Heart left ventricle (tissue), 16 donors: ENCODE measurements at regions not wholly inside any gene's neighbourhood (a gene's known extent, or its start where the extent isn't known, plus 50 kb on each side); places are given as distances from the start of the nearest gene placed in this dataset.
A peak's percentile ranks its signal among the peaks of the same experiment; 100 is the strongest.

Source experiments
- ATAC-seq, 4 donors: fragments of 200-7000 bp; cut with Tn5 transposase; one replicate each; pipeline ENCODE4 v1.9.1; 2020 to 2022; ENCODE audit warnings: moderate library complexity in 4 of 4, mild to moderate bottlenecking in 3 of 4, moderate number of reproducible peaks in 1 of 4
- DNase-seq, 5 donors: peaks; one replicate each; pipeline ENCODE4 v3.0.0-alpha.2; 2020
- H3K27ac ChIP-seq, 12 donors: fragments of 200-600 bp; sonication (generic) in 4 of 12; one replicate each; pipeline versions ENCODE4 v1.5.0 to v1.8.0; 2016 to 2022; ENCODE audit warnings: mild to moderate bottlenecking in 2 of 12
- H3K27me3 ChIP-seq, 9 donors: fragments of 200-600 bp; sonication (generic) in 2 of 9; one replicate each; pipeline versions ENCODE4 v1.5.1 to v1.8.0; 2016 to 2022; ENCODE audit warnings: mild to moderate bottlenecking in 3 of 9
- H3K36me3 ChIP-seq, 9 donors: fragments of 200-600 bp; sonication (generic) in 2 of 9; one replicate each; pipeline versions ENCODE4 v1.5.0 to v1.8.0; 2018 to 2022; ENCODE audit warnings: mild to moderate bottlenecking in 2 of 9
- H3K4me1 ChIP-seq, 12 donors: fragments of 200-600 bp; sonication (generic) in 4 of 12; one replicate each; pipeline versions ENCODE4 v1.5.0 to v1.8.0; 2016 to 2022; ENCODE audit warnings: mild to moderate bottlenecking in 3 of 12
- H3K4me3 ChIP-seq, 12 donors: fragments of 200-600 bp; sonication (generic) in 4 of 12; one replicate each; pipeline versions ENCODE4 v1.5.0 to v1.8.0; 2017 to 2022; ENCODE audit warnings: mild to moderate bottlenecking in 9 of 12, moderate library complexity in 4 of 12
- H3K9me3 ChIP-seq, 12 donors: fragments of 200-600 bp; sonication (generic) in 4 of 12; one replicate each; pipeline versions ENCODE4 v1.5.0 to v1.8.0; 2016 to 2022; ENCODE audit warnings: mild to moderate bottlenecking in 1 of 12
- POLR2A ChIP-seq, 2 donors: fragments of 450-650 bp; IDR thresholded peaks; one replicate each; pipeline ENCODE4 v1.6.1; 2017; ENCODE audit warnings: antibody characterized with exemption in 2 of 2, mild to moderate bottlenecking in 2 of 2, moderate library complexity in 2 of 2
- WGBS, 4 donors: extraction: QIAGEN DNeasy Blood & Tissue Kit in 2 of 4; methylation state at CpG; one replicate each; pipeline versions ENCODE4 v1.1.5 to v1.1.7; 2013 to 2018; 5-methylcytosine and 5-hydroxymethylcytosine counted together
- intact Hi-C, 10 donors: fragments of 100-400 bp; cut with DNase I; formaldehyde crosslinking; loops; one replicate each; pipeline versions ENCODE4 v1.11.1 to v1.14.2; 2022
- TF ChIP-seq, protein P1 (sequence below), 12 donors: fragments of 200-600 bp; sonication (generic) in 4 of 12; IDR thresholded peaks; one replicate each; pipeline versions ENCODE4 v1.5.0 to v1.8.0; 2018 to 2022; ENCODE audit warnings: antibody characterized with exemption in 12 of 12, mild to moderate bottlenecking in 5 of 12
- donor health status: ischemic (EF 13 %, LVEDD 7.1; RV severe dilation, severe dysfunction).
- donor health status: healthy with polysubstance abuse.
- donor health status: DM: no; HTN: yes; CAD: no.
- donor health status: DM: no; HTN: no; CAD: no.
- donor health status: ischemic (EF 25% LVEDD 6.9; RV normal size, moderate dysfunction).
- donor health status: ischemic (EF 25% LVEDD 5.7; RV mildly dilated, moderate dysfunction).
- donor health status: healthy.
- donor health status: DM: yes; HTN: yes; CAD: no.
- donor health status: ischemic (EF 35%, LVEDD 5.7; RV mildly dilated, moderate dysfunction).
- donor health status: nonischemic (EF 11% LVEDD 7.7; RV severe dilation, severe dysfunction).
- donor health status: DM: yes; HTN: yes; CAD: no.
- donor health status: PGD.
- donor health status: ischemic (EF 29% LVEDD 5.4; RV normal size, mild dysfunction).
- donor health status: nonischemic (EF 23%, LVEDD 6.1; RV moderate dilation, normal function).

GRCh38 chr4:63563288-63564014 is 845.8 kb downstream of the TECRL start:
- DNase-seq (no peak), ATAC-seq (peak in 2 of 4 donors; percentile 43 to 48)
- intact Hi-C loops, result no loop called here
- no peak overlapping the region for H3K4me3 ChIP-seq
- no peaks in the 10 kb centered on the region for H3K36me3 ChIP-seq
- H3K4me1 ChIP-seq, result no peaks in the 10 kb centered on the region
- no peaks in the 10 kb centered on the region for H3K27me3 ChIP-seq
- H3K27ac ChIP-seq, result no peak overlapping the region
- WGBS, 4 donors, result 55 to 71% (median 63%) methylated on average over 3 to 4 of the region's 4 CpGs
- TF ChIP-seq, protein P1, sequence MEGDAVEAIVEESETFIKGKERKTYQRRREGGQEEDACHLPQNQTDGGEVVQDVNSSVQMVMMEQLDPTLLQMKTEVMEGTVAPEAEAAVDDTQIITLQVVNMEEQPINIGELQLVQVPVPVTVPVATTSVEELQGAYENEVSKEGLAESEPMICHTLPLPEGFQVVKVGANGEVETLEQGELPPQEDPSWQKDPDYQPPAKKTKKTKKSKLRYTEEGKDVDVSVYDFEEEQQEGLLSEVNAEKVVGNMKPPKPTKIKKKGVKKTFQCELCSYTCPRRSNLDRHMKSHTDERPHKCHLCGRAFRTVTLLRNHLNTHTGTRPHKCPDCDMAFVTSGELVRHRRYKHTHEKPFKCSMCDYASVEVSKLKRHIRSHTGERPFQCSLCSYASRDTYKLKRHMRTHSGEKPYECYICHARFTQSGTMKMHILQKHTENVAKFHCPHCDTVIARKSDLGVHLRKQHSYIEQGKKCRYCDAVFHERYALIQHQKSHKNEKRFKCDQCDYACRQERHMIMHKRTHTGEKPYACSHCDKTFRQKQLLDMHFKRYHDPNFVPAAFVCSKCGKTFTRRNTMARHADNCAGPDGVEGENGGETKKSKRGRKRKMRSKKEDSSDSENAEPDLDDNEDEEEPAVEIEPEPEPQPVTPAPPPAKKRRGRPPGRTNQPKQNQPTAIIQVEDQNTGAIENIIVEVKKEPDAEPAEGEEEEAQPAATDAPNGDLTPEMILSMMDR (IDR thresholded peaks at IDR 0.05), result peak in 4 of 12 donors; percentile 11 to 32 (median 22)
- TF ChIP-seq POLR2A (IDR thresholded peaks at IDR 0.05), result no peak
- H3K9me3 ChIP-seq, result peaks cover 0 to 14% (median 3%) of the 10 kb centered on the region in 12 donors

- H3K9me3 ChIP-seq, result peaks cover 0 to 15% (median 3%) of the 10 kb centered on the region in 12 donors
- TF ChIP-seq POLR2A (IDR thresholded peaks at IDR 0.05), result no peak
- TF ChIP-seq, protein P1 (IDR thresholded peaks at IDR 0.05), result no peak
- no peak for DNase-seq
Observed at GRCh38 chr4:63558709-63559108, 850.5 kb downstream of the TECRL start.

DNA sequence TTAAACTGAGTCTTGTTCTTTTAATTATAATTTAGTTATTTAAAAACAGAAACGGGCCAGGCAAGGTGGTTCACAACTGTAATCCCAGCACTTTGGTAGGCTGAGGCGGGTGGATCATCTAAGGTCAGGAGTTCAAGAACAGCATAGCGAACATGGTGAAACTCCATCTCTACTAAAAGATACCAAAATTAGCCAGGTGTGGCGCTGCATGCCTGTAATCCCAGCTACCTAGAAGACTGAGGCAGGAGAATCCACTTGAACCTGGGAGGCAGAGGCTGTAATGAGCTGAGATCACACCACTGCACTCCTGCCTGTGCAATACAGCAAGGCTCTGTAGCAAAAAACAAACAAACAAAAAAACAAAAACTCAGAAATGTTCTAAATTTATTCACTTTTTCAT is 852.9 kb downstream of the TECRL start:
- Histone ChIP-seq H3K9me3 (peaks cover 0 to 15% (median 3%) of the 10 kb centered on the region in 12 donors), H3K4me3 (no peak overlapping the region), H3K27ac (no peak overlapping the region), H3K36me3 (no peaks in the 10 kb centered on the region), H3K27me3 (no peaks in the 10 kb centered on the region), H3K4me1 (no peaks in the 10 kb centered on the region)
- WGBS, 4 donors, result 62 to 68% (median 65%) methylated on average over 4 of the region's 4 CpGs
- intact Hi-C loops, result no loop called here
- no peak for TF ChIP-seq POLR2A (IDR thresholded peaks at IDR 0.05)
- ATAC-seq, result no peak
- no peak for DNase-seq

More at GRCh38 chr4:63558709-63559108, 850.5 kb downstream of the TECRL start:
- no peak for ATAC-seq
- Histone ChIP-seq H3K27ac (no peak overlapping the region), H3K4me3 (no peak overlapping the region), H3K36me3 (no peaks in the 10 kb centered on the region), H3K4me1 (no peaks in the 10 kb centered on the region), H3K27me3 (no peaks in the 10 kb centered on the region)
- intact Hi-C loops, result no loop called here

- Histone ChIP-seq H3K4me1 (no peaks in the 10 kb centered on the region), H3K9me3 (peaks cover 0 to 5% (median 0%) of the 10 kb centered on the region in 12 donors), H3K27me3 (no peaks in the 10 kb centered on the region), H3K27ac (no peak overlapping the region), H3K4me3 (no peak overlapping the region), H3K36me3 (no peaks in the 10 kb centered on the region)
- intact Hi-C loops, result no loop called here
- TF ChIP-seq POLR2A (IDR thresholded peaks at IDR 0.05), result no peak
- TF ChIP-seq, protein P1 (IDR thresholded peaks at IDR 0.05), result no peak
- no peak for DNase-seq
- no peak for ATAC-seq
Observed at GRCh38 chr4:63553123-63553522, 856.1 kb downstream of the TECRL start.

DNA sequence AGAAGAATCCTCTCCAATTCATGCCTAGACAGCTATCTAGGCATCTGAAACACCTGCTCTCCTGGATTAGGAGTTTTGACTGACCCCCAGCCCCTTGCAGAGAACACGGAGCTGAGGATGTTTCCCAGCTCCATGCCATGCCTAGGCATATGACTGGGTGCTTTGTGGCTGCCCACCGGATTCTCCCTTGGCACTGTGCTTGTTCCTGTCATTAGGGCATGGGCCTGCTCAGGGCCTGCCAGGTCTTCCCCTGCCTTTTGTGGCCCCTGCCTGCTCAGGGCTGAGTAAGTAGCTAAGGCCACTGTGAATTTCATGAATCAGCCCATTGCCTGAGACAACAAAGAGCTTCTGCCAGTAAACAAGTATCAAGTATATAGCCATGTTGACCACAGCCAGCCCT is 867.4 kb downstream of the TECRL start:
- DNase-seq, result no peak
- H3K4me3 ChIP-seq, result no peak overlapping the region
- H3K9me3 ChIP-seq, result peaks cover 0 to 35% (median 6%) of the 10 kb centered on the region in 12 donors
- H3K27ac ChIP-seq, result no peak overlapping the region
- no peak for ATAC-seq
- H3K27me3 ChIP-seq, result no peaks in the 10 kb centered on the region
- intact Hi-C loops, result no loop called here
- TF ChIP-seq POLR2A (IDR thresholded peaks at IDR 0.05), result no peak
- TF ChIP-seq, protein P1 (IDR thresholded peaks at IDR 0.05), result no peak
- H3K36me3 ChIP-seq, result no peaks in the 10 kb centered on the region
- WGBS, 4 donors, result 63 to 83% (median 72%) methylated on average over 1 to 2 of the region's 2 CpGs
- no peaks in the 10 kb centered on the region for H3K4me1 ChIP-seq
